GM13976 (cell line): ENCODE measurements at regions not wholly inside any gene's neighbourhood (a gene's known extent, or its start where the extent isn't known, plus 50 kb on each side); places are given as distances from the start of the nearest gene placed in this dataset.

ENCODE experiments used
- DNase-seq: peaks from one replicate; pipeline ENCODE4 v3.0.0; 2012; ENCODE audit warnings: low spot score
- CTCF ChIP-seq: IDR thresholded peaks from 2 replicates; pipeline ENCODE4 v1.5.1; 2012; ENCODE audit warnings: borderline replicate concordance, mild to moderate bottlenecking; ENCODE audit not compliant: insufficient read depth; ENCODE audit errors: extremely low read depth, missing control alignments, control extremely low read depth
- in situ Hi-C: fragments of 300-500 bp; cut with MboI; formaldehyde crosslinking; loops from one replicate; pipeline ENCODE4 v1.12.0; 2022; ENCODE audit warnings: low sequenced_read_pairs, mixed read lengths, inconsistent platforms; ENCODE audit not compliant: unreplicated experiment

- no peak for TF ChIP-seq CTCF
- no peak for DNase-seq
- in situ Hi-C loops, result no loop called here
Measured at GRCh38 chr13:81987677-81988357, 1646.9 kb upstream of the SPRY2 start.

GRCh38 chr13:81987159-81987558 lies 1646.2 kb upstream of the SPRY2 start:
- no peak for DNase-seq
- TF ChIP-seq CTCF, result no peak
- in situ Hi-C loops, result no loop called here

- in situ Hi-C loops, result no loop called here
- TF ChIP-seq CTCF, result no peak
- no peak for DNase-seq
Measured at GRCh38 chr13:81986308-81986707, 1645.4 kb upstream of the SPRY2 start.

GRCh38 chr13:81957121-81957520 lies 1616.2 kb upstream of the SPRY2 start:
- in situ Hi-C loops, result no loop called here
- TF ChIP-seq CTCF, result no peak
- DNase-seq, result no peak

GRCh38 chr13:81929988-81930387 lies 1589.1 kb upstream of the SPRY2 start:
- TF ChIP-seq CTCF, result no peak
- in situ Hi-C loops, result no loop called here
- no peak for DNase-seq

GRCh38 chr13:81927347-81927746 lies 1586.4 kb upstream of the SPRY2 start:
- TF ChIP-seq CTCF, result no peak
- in situ Hi-C loops, result no loop called here

More at GRCh38 chr13:81927347-81927746, 1586.4 kb upstream of the SPRY2 start:
- DNase-seq, result no peak
